GM19239 (cell line): ENCODE measurements at regions not wholly inside any gene's neighbourhood (a gene's known extent, or its start where the extent isn't known, plus 50 kb on each side); places are given as distances from the start of the nearest gene placed in this dataset.
"Not testable (repeated sequence)": the region's sequence is repeated elsewhere in the genome, so short reads cannot be mapped to it uniquely, and the experiment has no call there.

Experiments
- DNase-seq: peaks from one replicate; pipeline ENCODE4 v3.0.0; 2011; ENCODE audit warnings: low spot score; ENCODE audit not compliant: insufficient read length
- FAIRE-seq: peaks from 2 replicates; lab custom pipeline; 2011; peaks lifted over from hg19 to GRCh38; lab: Jason Lieb, UNC

DNA sequence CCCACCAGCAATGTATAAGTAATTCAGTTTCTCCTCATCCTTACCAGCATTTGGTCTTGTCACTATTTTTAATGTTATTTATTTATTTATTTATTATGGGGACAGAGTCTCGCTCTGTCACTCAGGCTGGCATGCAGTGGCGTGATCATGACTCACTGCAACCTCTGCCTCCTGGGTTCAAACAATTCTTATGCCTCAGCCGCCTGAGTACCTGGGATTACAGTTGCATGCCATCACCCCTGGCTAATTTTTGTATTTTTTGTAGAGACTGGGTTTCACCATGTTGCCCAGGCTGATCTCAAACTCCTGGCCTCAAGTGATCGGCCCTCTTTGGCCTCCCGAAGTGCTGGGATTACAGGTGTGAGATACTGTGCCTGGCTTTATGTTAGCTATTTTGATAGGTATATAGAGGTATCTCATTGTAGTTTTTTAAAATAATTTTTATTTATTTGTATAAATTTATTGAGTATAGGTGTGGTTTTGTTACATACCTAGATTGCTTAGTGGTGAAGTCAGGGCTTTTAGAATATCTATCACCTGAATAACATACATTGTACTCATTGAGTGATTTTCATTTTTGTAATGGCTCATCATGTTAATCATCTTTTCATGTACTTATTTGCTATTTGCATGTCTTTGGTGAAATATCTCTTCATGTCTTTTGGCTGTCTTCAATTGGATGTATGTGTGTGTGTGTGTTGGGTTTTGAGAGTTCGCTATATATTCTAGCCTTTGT, 53.3 kb downstream of the TANC2 start:
- DNase-seq (no peak), FAIRE-seq (no peak)

DNA sequence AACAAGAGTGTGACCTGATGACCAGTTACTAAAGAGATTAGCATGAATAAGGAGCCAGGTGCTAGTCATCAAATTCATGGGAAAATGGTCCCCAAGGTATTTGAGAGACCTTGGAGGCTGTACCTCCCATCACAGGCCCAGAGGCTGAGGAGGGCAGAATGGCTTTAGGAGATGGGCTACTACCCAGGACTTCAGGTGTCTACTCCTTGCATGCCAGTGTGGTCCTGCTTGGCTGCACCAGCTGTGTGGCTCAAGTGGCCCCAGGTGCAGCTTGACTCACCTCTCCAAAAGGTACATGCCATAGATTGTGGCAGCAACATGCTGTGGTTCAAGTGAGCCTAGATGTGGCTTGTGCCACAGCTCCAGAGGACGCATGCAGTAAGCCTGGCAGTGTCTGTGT, 56.5 kb downstream of the TANC2 start:
- FAIRE-seq, result no peak
- no peak for DNase-seq

DNA sequence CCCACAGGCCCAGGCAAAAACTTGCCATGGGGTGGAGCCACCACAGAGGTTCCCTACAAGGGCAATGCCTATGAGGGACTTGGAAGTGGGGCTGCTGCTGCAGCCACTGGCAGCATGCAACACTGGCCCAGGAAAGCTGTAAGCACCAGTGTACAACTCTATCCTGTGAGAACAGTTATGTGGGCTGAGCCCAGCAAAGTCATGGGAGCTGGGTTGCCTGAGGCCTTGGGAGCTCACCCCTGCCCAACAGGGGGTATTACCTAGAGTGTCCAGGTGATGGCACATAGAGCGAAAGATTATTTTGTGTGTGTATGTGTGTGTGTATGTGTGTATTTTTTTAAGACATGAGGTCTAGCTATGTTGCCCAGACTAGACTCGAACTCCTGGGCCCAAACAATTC, 57.0 kb downstream of the TANC2 start:
- no peak for DNase-seq
- no peak for FAIRE-seq

DNA sequence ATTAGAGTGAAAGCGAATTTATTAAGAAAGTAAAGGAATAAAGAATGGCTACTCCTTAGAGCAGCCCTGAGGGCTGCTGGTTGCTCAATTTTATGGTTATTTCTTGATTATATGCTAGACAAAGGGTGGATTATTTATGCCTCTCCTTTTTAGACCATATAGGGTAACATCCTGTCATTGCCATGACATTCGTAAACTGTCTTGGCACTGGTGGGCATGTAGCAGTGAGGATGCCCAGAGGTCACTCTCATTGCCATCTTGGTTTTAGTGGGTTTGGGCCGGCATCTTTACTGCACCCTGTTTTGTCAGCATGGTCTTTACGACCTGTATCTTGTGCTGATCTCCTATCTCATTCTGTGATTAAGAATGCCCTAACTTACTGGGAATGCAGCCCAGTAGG, 58.2 kb downstream of the TANC2 start:
- DNase-seq, result no peak
- no peak for FAIRE-seq

DNA sequence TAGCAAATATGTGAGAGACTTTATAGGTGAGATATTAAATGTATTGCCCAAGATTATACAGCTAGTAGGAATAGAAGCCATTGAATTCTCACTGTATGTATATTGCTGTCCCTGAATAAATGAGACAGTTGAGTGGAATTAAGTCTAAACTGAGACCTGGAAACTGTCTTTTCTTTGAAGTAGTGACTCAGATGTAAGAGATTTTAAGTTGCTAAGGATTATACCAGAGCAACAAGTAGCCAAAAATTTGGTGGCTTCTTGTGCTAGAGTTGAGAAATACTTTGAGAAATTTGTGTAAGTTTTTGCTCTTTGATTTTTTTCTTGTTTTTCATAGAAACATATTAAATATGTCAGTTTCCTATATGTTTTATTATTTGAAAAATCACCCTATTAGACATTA, 58.7 kb downstream of the TANC2 start:
- FAIRE-seq (no peak), DNase-seq (no peak)

DNA sequence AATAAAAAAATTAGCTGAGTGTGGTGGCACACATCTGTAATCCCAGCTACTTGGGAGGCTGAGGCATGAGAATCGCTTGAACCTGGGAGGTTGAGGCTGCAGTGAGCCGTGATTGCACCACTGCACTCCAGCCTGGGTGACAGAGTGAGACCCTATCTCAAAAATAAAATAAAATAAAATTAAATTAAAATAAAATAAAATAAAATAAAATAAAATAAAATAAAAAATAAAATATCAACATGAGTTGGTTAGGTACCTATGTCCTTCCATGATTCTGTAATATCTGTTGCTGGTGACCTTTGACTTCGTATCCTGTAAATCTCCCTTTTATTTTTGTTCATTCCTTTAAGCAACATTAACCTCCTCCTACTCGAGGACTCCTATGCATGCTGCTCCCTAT, 59.6 kb downstream of the TANC2 start:
- FAIRE-seq, DNase-seq: not testable (repeated sequence)

DNA sequence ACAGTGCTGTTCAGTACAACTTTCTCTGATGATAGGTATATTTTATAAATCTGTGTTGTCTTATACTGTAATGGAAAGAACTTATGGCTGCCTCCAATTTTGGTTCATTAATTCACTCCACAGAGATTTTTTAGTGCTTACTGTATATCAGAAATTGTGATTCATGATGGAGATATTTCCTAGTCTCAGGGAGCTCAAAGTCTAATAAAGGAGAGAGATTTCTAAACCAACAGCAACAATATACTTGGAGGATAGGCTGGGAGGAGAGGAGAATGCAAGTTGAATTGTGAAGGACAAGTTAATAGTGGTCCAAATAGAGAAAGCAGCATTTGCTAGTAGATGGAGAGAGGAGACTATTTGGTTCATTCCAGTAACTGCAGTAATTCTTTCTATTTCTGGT, 63.5 kb downstream of the TANC2 start:
- DNase-seq, result no peak
- FAIRE-seq, result no peak

DNA sequence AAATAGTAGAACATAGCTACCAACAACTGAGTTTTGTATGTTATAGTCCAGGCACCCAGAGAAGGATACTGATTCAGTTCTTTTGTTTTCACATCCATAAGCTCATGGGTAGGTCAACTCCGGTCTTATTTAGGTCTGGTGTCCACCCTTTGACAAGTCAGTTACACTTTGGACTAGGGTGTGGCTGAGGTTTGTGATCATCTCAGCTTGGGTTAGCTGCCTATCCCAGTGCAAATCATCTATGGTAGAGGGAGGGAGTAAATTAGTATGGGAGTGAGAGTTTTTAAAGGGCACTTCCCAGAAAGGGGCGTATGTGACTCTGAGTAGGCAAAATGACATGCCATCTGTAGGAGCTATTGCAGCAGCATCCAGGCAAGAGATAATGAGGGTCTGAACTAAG, 66.1 kb downstream of the TANC2 start:
- no peak for DNase-seq
- no peak for FAIRE-seq

DNA sequence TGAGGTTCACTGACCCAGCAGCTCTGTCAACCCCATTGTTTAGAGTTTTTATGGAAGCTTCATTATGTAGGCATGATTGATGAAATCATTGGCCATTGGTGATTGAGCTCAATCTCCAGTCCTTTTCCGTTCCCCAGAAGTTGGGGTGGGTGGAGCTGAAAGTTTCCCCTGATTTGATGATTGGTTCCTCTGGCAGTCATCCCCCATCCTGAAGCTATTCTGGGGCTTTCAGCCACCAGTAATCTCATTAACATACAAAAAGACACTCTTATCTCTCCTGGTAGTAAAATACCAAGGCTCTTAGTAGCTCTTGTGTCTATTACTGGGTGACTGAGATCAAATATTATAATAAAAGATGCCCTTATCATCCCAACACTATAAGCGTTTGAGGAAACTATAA, 67.1 kb downstream of the TANC2 start:
- no peak for DNase-seq
- FAIRE-seq, result no peak

DNA sequence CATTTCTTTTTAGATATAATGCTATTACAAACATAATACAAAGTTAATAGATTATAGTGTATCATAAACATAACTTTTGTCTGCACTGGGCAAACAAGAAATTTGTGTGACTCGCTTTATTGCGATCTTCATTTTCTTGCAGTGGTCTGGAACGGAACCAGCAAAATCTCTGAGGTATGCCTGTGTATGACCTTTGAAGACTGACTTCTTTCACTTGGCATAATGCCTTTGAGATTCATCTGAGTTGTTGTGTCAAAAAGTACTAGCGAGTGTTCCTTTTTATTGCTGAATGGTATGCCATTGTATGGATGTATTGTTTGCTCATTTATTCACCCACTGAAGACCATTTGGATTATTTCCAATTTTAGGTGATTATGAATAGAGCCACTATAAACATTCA, 69.2 kb downstream of the TANC2 start:
- DNase-seq (no peak), FAIRE-seq (no peak)

DNA sequence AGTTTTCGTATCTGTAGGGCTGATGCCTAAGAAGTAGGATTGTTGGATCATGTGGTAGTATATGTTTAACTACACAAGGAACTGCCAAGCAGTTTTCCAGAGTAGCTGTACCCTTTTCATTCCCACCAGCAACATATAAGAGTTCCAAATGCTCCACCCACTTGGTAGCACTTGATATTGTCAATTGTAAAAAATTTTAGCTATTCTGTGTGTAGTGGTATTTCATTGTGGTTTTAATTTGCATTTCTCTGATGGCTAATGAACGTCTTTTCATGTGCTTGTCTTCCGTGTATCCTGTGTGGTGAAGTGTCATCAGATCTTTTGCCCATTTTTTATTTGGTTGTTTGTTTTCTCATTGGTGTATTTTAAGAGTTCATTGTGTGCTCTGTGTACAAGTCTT, 69.7 kb downstream of the TANC2 start:
- DNase-seq, result no peak
- no peak for FAIRE-seq

DNA sequence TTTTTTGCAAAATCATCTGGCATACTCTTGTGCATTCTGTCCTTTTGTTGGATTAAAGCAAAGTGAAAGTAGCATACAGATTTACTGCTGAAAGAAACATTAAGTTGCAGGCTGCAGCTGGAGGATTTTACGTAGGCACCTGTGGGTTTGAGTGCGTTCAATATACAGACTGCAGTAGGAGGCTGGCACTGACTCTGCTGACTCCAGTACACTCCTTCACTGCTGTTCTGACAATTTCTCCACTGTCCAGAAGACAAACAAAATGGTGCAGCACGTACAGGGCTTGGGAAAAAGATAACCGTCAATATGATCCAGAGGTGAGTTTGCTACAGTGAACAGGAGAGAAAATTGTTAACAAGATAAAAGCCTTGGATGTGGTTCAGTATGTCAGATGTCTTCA, 73.3 kb downstream of the TANC2 start:
- FAIRE-seq (no peak), DNase-seq (no peak)

DNA sequence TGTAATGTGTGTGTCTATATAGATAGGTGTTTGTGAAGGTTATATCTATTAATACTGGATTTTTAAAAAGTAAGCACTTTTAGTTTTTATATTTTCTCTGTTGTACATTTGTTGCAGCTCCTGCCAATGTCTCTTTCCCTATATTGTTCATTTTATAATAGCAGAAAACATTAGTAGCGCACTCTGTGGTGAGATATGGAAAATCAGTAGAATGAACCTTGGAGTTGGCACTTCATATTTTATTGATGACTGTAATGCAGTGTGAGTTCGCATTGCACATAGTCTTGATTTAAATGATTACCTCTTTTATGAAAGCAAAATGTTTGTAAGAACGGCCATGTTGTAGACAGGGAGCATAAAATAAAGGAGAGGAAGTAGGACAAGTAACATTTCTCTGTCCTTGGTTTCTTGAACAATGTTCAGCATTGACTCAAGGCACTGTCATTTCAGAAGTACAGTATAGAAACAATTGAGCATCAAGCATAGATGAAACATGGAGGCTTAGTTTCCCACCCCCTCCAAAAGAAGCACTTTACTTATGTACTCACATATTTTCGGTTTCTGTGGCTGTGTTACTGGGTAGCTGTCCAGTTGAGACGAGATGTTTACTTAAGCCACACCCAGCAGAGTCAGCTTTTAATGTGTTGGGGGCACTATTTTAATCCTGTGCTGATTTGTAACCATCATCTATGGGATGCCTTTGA, 74.0 kb downstream of the TANC2 start:
- FAIRE-seq, result no peak
- no peak for DNase-seq

DNA sequence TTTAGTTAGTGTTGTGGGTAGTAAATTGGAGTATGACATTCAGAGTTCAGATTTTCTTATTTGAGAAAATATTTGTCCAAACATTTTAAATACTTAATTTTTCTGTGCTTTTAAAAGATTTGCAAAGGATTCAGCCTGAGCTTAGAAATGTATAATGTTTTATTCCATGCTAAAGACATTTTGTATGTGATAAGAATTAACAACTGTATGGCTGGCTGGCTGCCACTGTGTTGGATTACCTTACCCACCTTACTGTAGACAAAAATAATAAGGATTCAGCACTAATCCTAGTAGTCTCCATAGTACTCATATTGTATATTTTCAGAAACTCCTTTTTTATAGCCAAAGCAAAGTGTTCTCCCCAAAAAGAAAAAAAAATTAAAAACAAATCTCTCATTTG, 74.8 kb downstream of the TANC2 start:
- no peak for FAIRE-seq
- no peak for DNase-seq

DNA sequence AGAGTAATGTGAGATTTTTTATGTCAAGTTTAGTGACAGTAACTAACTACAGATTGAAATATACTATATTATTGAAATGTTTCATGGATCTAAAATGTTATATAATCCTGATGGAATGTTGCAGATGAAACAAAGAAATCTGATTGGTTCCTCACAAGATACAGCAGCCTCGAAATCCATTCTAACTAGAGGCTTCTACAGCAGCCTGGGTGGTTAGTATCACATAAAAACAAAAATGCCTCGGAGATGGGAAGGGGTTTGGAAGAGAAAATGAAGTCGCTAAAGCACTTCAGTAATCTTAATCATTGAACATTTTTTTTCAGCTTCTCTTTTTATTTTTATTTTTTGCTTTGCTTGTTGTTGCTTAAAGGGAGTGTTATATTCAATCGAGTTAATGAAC, 75.2 kb downstream of the TANC2 start:
- FAIRE-seq, result no peak
- no peak for DNase-seq

DNA sequence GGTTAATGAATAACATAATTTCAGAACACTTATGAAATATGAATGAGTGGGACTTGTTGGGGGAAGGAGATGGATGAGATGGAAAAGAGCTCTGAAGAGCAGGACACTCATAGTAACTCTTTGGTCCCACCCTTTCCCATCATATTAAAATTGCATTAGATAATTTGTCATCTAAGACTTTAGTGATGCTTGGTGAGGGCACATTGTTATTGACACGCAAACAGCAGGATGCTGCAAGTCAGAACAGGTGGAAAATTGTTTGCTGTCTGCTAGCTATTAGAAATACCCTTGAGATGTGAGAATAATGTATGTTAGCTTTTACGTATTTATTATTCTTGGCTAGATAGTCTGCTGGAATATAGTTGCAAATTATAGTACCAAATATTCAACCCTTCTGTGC, 75.7 kb downstream of the TANC2 start:
- no peak for FAIRE-seq
- DNase-seq, result no peak

DNA sequence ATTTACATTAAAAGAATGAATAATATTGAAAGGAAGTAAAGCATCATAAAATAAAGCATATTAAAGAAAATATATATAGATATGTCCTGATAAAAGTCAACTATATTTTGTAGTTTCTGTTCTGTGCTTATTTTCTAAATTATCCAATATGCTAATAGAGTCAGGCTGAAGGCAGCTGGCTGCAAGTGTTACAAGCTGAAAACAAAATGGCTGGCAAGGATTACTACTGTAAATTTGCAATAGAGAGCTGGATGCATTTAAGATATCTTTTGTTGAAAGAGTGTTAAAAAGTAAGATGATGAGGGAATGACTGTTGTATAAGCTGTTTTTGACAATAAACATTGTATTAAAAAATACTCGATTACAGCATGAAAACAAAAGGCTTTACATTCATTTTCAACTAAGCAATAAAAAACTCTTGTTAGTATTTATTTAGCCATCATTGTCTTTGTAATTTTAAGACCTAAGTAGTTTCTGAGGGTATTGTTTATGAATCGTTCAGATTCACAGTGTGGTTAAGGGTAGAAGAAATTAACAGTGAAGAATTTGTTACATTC, 76.3 kb downstream of the TANC2 start:
- DNase-seq (no peak), FAIRE-seq (no peak)

DNA sequence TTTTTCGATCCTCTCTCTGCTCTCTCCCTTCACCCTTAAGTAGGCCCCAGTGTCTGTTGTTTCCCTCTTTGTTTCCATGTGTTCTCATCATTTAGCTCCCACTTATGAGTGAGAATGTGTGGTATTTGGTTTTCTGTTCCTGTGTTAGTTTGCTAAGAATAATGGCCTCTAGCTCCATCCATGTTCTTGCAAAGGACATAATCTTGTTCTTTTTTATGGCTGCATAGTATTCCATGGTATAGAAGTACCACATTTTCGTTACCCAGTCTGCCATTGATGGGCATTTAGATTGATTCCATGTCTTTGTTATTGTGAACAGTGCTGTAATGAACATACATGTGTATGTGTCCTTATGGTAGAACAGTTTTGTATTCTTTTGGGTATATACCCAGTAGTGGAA, 91.5 kb downstream of the TANC2 start:
- not testable (repeated sequence) for FAIRE-seq, DNase-seq

DNA sequence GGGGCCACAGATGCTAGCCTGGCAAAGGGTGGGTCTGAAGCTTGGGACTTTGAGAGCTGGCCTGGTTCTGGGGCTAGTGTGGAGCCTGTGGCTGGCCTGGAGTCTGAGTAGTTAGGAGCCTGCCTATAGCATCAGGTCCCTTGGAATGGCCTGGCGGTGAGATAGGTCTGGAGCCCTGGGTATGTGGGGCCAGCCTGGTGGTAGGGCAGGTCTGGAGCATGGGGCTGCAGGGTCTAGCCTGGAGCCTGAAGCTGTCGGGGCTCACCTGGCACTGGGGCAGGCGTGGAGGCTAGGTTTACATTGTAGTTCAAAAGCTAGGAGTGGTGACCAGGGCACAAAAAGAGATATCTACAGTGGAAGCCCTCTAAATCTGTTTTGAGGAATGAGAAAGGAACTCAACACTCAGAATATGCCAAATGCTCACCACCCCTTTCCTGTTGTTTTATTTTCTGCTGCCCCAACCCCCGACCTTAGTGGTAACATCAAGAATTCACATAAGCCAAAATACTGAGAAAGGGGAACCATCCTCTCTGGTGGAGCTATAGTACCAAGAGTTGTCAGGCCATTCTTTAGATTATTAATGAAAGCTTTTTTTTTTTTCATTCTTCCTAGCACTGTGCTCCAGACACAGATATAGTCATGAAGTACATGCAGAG, 100.3 kb downstream of the TANC2 start:
- DNase-seq (no peak), FAIRE-seq (no peak)

DNA sequence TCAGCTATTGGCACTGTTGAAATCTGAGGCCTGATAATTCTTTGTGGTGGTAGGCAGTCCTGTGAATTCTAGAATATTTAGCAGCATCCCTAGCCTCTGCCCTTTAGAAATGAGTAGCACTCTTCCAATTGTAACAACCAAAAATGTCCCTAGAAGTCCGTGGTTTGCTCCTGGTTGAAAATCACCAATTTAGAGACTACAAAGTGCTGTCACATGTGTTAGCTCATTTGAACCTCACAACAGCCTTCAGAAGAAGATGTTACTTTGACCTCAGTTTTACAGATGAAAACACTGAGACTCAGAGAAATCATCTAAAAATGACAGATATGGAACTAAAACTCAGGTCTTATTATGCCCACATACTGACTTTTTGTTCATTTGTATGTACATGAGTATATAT, 103.2 kb downstream of the TANC2 start:
- no peak for DNase-seq
- FAIRE-seq, result no peak

DNA sequence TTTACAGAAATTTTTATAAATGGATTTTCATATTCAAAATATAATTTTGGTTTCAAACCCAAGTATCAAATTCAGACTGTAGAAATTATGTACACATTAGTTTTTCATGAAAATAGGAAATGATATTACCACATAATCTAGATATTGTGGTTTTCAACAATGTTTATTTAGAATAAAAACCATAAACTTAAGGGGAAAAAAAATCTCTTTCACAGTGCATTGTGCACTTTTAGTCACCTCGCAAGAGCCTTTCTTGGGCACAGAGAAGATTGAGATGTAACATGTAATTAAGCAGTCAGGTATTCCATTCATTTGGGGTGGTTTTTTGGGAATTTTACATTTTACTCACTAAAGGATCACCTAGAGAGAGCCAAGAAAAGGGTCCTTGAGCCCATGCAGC, 104.0 kb downstream of the TANC2 start:
- DNase-seq (no peak), FAIRE-seq (no peak)
